PC-9 (cell line): ENCODE measurements at regions not wholly inside any gene's neighbourhood (a gene's known extent, or its start where the extent isn't known, plus 50 kb on each side); places are given as distances from the start of the nearest gene placed in this dataset.

Experiments used
- EZH2 ChIP-seq: fragments of 200-600 bp; sonication (generic); IDR thresholded peaks from 2 replicates; pipeline ENCODE4 v1.8.0; 2017; ENCODE audit warnings: antibody characterized with exemption, low read depth
- TF ChIP-seq, protein P1 (sequence below): fragments of 200-600 bp; sonication (generic); conservative IDR thresholded peaks from 2 replicates; pipeline ENCODE4 v1.6.1; 2017; ENCODE audit warnings: mixed run types, antibody characterized with exemption, mild to moderate bottlenecking, moderate library complexity

DNA sequence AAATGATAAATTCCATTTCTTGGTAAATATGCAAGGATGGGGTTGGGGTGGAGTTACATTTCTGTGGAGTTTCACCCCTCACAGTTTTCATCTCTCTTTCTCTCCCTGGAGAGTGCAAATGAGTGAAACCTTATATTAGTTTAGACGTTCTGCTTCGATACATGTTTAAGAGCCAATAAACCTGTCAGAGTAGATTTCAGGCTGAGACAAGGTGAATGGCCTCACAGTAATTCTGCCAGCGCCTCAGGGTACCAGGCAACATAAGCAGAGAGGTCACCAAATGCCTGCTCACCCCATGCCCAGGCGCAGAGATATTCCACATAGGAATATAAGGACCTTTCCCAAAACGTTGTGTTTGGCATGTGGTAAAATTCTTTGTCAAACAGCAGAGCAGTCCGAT lies 154.9 kb upstream of the VLDLR start:
- TF ChIP-seq, protein P1, sequence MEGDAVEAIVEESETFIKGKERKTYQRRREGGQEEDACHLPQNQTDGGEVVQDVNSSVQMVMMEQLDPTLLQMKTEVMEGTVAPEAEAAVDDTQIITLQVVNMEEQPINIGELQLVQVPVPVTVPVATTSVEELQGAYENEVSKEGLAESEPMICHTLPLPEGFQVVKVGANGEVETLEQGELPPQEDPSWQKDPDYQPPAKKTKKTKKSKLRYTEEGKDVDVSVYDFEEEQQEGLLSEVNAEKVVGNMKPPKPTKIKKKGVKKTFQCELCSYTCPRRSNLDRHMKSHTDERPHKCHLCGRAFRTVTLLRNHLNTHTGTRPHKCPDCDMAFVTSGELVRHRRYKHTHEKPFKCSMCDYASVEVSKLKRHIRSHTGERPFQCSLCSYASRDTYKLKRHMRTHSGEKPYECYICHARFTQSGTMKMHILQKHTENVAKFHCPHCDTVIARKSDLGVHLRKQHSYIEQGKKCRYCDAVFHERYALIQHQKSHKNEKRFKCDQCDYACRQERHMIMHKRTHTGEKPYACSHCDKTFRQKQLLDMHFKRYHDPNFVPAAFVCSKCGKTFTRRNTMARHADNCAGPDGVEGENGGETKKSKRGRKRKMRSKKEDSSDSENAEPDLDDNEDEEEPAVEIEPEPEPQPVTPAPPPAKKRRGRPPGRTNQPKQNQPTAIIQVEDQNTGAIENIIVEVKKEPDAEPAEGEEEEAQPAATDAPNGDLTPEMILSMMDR = no peak
- TF ChIP-seq EZH2 = no peak
